GM21390 (cell line): ENCODE measurements at regions not wholly inside any gene's neighbourhood (a gene's known extent, or its start where the extent isn't known, plus 50 kb on each side); places are given as distances from the start of the nearest gene placed in this dataset.
"Not testable (repeated sequence)": the region's sequence is repeated elsewhere in the genome, so short reads cannot be mapped to it uniquely, and the experiment has no call there.

Experiments
- ATAC-seq: cut with Tn5 transposase; IDR thresholded peaks from one replicate; pipeline ENCODE4 v1.9.1; 2021; ENCODE audit not compliant: unreplicated experiment

DNA sequence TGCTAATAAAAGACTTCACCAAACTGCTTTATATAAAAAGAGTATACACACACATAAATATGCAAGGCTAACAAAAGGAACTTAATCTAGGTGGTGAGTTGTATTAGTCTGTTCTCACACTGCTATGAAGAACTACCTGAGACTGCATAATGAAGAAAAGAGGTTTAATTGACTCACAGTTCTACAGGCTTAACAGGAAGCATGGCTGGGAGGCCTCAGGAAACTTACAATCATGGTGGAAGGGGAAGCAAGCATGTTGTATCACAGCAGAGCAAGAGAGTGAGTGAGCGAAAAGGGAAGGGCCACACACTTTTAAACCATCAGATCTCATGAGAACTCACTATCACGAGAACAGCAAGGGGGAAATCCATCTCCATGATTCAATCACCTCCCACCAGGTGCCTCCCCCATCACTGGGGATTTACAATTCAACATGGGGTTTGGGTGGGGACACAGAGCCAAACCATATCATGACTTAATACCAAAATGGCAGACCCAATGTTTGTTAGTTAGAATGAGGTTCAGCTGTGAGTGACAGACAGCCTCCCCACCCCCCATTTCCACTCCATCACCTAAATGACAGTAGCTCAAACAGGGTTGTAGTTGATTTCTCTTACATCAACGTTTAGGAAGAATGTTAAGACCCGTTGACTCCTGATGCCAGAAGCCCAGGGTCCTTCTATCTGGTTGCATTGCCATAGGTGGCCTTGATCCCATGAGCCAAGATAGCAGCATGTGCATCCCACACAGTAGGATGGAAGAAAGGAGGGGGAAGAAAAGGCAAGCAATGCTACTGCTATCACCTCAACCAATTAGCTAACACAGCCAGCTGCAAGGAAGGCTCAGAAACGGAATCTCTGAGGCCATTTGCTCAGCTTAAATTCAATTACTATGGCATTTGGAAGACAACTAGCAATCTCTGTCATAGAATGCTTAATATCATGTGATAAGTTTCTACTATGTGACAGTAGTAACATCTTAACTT is 77.0 kb downstream of the CCDC71L start:
- ATAC-seq = no peak

DNA sequence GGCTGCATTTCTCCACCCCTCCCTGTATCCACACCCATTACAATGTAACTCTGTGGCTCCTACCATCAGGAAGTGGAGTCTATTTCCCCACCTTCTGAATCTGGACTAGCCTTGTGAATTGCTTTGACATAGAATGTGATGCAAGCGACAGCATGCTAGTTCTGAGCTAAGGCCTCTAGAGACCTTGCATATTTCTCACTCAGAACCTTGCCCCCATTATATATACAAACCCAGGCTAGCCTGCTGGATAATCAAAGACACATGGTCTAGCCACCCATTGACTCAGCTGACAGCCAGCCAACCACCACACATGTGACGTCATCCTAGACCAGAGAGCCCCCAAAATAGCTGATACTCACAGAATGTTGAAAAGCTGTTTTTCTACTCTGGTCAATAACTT is 77.9 kb downstream of the CCDC71L start:
- ATAC-seq = no peak

DNA sequence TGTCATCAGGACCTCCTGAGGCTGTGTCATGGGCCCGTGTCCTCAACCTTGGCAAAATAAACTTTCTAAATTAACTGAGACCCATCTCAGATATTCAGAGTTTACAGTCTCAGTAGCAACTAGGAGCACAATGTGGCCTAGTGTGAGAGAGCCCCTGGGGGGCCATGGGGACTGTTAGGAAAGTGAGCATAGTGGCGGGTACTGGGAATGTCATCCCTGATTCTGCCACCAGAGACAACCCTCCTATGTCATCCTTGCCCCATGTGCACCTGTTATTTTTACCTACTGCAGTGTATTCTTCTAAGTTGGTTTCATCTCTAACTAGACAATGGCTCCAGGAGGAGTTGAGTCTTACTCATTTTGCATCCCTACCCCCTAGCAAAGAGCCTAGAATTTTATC is 78.6 kb downstream of the CCDC71L start:
- no peak for ATAC-seq

DNA sequence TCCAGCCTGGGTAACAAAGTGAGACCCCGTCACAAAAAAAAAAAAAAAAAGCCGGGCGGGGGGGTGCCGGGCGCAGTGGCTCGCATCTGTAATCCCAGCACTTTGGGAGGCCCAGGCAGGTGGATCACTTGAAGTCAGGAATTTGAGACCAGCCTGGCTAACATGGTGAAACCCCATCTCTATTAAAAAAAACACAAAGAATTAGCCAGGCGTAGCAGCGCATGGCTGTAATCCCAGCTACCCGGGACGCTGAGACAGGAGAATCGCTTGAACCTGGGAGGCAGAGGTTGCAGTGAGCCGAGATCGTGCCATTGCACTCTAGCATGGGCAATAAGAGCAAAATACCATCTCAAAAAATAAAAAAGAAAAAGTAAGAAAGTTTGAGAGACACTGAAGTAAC is 81.9 kb downstream of the CCDC71L start:
- not testable (repeated sequence) for ATAC-seq

DNA sequence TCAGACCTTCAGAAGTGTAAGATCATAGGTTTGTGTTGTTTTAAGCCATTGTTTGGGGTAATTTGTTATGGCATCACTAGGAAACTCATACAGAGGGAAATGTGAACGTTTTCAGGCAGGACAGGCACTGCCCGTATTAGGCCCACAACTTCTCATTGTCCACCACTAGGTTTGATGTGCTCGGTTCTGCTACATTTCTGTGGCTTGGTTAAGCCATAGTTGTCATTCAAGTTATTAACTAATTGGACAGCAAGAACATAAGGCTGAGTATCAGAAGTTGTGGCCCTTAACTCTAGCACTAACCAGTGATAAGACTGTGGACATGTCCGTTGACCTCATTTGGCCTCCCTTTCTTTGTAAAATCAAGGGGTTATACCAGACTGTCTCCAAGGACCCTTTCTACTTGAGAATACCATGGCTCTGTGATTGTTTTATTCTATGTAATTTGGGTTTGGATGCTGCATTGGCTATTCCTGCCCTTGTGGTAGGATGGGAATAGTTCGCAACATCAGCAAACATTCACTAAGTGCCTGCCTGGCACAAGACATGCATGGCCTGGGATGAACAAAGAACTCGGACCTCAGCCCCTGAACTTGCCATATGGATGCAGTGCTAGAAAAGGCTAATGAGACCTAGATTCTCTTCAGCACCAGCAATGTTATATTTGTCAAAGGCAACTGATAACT is 85.7 kb downstream of the CCDC71L start:
- no peak for ATAC-seq

DNA sequence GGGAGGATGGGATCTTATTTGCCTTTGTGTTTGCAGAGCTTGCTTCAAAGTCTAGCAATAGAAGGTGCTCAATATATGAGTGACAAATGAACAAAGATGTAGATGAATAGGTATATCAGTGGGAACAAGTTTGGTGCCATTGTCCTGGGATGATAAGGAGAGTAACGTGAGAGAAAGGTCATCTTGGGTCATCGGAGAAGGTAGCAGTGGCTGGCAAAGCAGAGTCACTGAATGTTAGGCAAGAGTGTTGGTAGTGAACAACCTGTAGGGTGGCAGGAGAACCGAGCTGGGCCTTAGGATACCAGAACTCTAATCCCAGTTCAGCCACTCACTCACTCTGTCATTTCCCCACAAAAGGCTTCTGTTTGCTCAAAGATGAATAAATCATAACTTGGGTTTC is 87.2 kb downstream of the CCDC71L start:
- ATAC-seq = no peak

DNA sequence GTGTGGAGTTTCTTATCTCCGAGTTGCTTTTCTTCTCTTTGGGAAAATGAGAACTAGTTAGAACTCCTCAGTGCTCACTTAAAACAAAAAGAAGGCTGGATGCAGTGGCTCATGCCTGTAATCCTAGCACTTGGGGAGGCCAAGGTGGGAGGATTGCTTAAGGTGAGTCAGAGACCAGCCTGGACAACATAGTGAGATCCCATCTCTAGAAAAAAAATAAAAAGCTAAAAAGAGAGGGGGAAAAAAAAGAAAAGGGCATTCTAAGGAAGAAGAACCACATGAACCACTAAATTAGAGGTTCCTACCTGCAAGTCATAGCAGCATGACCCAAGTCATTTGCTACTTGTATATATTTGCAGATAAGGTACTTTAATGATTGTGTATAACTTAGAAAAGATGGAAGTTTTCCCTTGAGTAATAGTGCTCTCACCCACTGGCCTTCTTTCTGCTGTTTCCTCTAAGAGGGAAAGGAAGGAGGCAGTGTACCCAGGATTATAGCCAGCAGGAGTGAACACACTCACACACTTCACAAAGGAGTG is 87.8 kb downstream of the CCDC71L start:
- ATAC-seq = no peak

DNA sequence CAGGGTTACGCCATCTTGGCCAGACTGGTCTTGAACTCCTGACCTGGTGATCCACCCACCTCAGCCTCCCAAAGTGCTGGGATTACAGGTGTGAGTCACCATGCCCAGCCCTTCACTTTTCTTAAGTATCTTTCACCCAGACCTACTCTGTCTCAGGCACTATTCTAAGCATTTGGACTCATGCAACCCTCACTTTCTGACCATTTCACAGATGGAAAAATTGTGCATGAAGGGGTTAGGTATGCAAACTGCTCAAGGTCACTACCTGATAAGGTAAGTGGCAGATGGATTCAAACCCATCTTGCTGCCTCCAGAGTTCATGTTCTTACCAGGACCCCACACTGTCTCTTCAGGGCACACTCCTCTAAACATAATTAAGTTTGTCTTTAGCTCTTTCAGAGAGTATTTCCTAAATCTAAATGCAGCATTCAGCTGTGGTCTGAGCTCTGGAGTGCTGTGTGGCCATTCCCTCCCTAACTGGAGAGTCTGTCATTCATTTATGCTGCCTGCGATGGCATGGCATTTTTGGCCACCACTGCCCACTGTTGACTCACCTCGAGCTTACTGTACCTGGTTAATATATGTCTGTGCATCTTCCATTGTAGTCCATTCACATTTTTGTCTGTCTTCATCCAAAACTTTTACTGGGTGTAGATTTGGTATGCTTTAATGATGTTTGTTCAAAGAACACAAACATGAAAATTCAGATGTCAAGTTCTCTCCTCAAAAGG is 88.4 kb downstream of the CCDC71L start:
- ATAC-seq = no peak

DNA sequence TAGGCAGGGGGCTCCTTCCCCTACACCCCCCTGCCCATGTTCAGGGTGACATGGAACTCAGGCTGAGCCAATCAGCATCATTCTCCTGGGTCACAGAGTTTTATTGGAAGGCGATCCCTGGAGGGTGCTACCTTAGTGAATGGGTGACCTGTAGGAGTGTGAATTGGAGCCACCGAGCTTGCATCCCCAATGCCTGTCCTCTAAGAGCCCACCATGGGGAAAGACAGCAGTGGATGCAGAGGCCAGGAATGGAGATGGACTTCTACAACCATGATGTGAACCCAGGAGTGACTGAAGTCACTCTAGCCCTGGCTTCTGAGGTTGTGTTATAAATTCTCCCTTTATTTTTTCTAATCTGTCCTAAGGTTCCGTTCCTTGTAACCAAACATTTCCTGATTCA is 89.4 kb downstream of the CCDC71L start:
- no peak for ATAC-seq

DNA sequence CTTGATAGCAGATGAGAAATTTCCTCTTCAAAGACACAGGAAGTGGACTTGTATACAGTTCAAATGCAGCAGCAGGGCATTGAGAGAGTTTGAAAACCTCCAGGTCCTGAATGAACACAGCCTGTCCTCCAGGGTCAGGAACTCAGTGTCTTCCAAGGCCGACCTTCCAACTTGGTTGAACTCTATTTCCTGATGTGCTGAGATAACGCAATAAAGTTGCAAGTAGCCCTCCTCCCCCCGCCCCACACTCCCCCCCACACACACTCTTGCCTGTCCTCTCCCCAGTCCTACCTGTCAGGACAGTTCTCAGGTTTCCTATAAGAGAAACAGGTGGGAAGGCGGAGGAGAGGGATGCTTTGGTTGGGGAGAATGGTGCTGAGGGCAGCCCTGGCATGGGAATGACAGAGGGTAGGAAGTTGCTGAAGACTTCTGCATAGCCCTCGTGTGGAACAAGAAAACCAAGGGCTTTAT is 90.0 kb downstream of the CCDC71L start:
- no peak for ATAC-seq

DNA sequence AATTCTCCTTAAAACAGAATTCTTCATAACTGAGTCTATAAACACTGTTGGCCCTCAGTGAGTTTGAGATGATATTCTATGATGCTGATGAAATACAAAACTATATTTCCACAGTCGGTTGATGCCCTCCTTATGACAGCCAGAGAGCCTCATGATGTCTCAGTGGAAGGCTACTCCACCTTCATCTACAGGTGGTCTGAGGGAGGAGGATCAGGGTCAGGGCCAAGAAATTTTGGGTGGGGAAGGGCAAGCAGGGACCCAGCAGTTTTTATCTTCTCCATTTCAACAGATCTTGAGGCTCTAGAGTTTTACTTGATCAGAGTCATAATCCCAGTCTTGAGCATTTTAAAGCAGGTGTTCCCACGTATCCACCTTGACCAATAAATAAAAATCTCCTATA is 90.8 kb downstream of the CCDC71L start:
- ATAC-seq = no peak

DNA sequence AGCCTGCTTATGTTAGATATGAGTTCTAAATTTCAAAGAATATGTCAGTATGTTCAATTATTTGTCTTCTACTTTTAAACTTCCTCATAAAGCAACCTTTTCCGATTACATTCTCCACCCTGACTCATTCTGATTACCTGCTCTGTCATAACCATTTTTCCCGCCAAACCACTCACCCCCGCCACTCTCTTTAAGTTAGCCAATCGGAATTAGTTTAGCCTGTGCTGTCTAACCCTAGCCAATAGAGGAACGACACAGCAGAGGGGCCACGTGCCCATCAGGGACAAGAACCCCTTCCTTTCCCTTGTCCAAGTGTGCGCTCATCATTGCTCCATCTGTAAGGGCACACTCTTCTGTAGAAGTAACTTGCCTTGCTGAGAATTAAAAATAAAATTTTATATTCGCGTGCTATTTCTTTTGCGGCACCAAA is 91.4 kb downstream of the CCDC71L start:
- ATAC-seq = no peak

DNA sequence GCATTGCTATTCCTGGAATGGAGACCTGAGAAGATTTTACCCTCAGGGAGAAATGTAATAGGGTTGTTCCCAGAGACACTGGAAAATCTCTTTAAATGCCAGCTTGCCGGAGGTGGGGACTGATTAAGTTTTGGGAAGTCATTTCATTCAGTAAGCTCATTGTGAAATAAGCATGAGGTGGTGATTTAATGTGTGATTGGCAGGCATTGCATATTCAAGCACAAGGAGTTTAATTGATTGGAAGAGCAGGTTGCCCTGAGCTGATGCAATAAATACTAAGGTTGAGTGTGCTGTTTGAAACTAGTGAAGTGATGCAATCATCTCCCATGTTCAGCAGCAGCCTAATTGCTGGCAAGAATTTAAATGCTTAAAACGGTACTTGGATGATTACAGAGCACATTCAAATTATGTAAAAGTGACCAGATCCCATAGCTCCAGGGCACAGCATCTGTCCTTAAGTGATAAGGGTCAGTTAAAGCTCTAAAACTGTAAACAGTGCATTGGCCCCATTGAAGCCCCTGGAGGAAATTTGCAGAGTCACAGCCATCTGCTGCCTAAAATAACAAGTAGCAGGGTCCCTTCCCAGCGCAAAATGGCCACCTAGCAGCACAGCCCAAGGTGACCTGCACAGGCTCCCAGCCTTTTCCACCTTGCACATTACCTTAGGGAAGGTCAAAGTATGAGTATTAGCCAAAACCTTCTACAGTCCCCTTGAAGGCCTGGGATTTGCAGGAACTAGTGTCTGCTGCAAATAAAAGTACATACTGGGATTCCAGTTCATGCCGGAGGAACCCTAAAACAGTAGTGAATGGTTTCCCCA is 92.1 kb downstream of the CCDC71L start:
- ATAC-seq = no peak

DNA sequence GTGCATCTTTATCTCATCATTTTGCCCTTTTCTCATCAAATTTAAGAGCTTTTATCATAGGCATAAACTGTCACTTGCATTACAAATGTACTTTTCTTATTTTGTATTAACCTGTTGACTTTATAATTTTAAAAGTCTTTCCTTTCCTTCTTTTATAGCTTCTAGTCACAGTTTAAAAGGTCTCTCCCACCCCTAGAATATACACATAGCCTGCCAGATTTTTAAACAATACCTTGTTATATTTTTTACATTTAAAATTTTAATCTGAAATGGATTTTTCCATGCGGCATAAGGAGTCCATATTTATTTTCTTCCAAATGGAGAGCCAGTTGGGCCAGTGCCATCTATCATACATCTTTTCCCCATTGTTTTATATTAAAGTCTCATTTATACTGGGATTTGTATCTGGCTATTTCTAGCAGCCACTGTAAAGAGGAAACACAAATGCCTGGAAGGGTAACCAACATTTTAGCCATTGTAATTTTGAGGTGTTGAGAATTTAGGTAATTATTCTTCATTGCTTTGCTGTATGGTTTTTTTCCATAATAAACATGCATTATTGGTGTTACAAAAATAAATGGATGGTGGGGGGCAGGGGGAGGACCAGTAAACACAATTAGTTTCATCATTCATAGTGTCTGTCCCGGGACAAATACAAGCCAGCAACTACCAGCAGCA is 92.8 kb downstream of the CCDC71L start:
- no peak for ATAC-seq

DNA sequence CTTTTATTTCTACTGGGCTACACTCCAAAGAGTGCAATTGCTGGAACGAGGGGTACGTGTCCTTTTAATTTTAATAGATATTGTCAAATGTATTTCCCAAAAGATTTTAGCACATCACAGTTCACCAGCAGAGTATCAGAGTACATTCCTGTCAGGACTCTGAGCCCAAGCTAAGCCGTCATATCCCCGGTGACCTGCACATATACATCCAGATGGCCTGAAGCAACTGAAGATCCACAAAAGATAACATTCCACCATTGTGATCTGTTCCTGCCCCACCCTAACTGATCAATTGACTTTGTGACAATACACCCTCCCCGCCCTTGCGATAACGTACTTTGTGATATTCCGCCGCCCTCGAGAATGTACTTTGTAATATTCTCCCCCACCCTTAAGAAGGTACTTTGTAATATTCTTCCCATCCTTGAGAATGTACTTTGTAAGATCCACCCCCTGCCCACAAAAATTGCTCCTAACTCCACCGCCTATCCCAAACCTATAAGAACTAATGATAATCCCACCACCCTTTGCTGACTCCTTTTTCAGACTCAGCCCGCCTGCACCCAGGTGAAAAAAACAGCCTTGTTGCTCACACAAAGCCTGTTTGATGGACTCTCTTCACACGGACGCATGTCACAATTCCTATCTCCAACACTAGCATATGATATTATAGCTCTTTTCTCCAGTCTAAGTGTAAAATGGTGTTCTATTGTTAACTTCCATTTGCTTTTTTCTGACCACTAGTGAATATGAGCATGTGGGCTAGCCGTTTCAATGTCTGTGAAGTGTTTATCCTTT is 93.6 kb downstream of the CCDC71L start:
- ATAC-seq = not testable (repeated sequence)

DNA sequence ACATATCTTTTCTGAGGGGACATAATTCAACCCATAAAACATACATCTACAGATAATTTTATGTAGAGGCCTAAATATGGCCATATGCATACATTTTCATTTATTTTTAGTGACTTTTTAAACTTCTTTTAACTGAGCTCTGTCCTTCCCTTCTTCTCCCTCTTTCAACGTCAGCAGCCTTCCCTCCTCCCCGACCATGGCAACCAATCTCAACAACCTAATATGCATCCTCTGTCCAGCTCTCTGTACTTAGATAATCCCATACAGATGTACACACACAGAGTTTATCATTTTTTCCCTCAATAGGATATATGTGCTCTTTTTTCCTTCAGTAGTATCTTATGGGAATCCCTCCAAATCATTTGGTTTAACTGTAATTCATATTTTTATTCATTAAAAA is 94.3 kb downstream of the CCDC71L start:
- ATAC-seq = no peak

DNA sequence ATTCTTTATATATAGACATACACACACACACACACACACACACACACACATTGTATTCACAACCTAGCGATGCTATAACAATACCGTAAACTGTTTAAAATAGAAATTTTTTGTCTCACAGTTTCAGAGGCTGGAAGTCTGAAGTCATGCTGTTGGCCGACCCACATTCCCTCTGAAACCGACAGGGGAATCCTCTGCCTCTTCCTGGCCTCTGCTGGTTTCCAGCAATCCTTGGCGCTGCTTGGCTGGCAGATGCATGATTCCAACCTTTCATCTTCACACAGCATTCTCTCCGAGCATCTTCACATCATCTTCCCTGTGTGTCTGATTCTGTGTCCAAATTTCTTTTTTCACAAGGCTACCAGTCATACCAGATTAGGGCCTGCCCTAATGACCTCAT is 94.8 kb downstream of the CCDC71L start:
- no peak for ATAC-seq

DNA sequence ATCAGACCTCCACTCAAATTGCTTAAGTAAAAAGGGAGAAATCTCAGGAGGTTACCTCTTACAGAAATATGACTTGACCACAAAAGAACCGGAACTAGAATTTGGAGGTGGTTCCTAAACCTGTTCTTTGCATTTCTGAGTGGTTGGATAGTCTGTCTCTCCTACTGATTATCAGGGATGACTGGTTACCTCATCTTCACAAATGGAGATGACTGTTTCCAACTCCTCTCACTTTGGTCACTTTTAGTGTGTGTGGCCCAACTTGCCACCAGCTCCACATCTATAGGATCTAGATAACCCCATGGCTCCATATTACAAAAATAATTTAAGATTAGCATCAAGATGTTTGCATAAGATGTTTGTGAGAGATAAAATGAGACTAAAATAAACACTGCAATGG is 95.5 kb downstream of the CCDC71L start:
- ATAC-seq = no peak
